Fibroblast of skin of back (primary cell): ENCODE measurements at regions not wholly inside any gene's neighbourhood (a gene's known extent, or its start where the extent isn't known, plus 50 kb on each side); places are given as distances from the start of the nearest gene placed in this dataset.
A peak's percentile ranks its signal among the peaks of the same experiment; 100 is the strongest.

Experiments used
- DNase-seq: peaks from one replicate; pipeline ENCODE4 v3.0.0-alpha.2; 2013

DNA sequence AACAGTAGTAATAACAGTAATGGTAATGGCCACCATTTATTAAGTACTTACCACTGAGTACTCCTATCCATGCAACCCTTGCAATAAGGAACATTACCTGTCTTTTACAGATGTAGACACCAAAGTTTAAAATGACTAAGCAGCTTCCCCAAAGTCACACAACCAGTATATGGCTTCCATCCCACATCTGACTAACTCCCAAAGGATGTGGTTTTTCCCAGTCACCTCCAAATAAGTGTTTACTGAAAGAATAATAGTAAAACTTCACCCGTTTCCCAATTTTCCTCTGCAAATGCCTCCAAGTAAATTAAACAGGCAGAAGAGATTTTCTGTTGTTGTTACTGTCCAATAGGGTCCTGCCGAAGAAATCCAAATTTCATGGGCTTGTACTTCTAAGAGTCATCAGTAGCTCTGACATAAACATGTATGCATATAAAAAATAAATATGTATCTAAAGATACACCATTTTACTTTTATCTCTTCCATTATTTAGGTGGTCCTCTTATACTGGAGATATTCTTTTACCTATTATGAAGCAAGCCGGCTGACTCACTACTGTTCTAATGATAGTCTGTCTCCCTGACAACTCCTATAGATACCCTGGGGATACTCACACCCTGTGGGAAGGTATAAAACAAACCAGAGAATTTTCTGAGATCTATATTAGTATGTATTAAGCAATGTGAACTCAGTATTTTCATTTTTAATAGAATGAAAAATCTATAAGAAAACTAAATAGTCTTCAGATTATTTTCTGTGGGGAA is 77.9 kb upstream of the ID4 start:
- peak; percentile 84 for DNase-seq

DNA sequence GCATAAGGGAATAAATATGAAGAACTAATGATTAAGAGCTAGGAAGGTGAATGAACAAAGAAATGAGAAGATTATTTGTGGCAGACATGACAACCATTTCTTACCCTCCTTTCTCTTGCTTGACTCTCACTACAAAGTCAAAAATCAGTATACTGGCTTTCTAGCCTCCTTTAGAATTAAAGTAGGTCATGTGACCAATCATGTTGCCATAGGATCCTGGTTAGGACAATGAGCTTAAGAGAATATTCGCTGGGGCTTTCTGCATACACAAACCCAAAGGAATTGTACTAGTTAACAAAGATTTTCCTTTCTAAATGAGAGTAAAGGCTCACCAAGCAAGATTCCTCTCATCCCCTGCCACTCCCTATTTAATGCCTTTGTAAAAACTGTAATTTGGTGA is 76.0 kb upstream of the ID4 start:
- DNase-seq: no peak

DNA sequence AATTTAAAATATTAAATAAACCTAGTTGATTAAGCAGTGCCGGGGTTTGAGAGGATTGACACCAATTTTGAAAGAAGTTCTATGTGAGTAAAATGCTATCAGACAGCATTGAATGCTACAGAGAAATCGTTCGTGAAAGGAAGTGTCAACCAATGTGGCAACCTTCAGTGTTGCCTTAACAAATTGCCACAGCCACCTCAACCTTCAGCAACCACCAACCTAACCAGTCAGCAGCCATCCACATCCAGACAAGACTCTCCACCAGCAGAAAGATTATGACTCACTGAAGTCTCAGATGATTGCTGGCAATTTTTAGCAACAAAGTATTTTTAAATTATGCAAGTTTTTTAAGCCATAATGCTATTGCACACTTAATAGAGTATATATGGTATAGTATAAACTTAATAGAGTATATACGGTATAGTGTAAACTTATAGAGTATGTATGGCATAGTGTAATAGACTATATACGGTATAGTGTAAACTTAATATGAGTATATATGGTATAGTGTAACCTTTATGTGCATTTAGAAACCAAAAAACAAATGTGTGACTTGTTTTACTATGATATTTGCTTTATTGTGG is 65.3 kb upstream of the ID4 start:
- DNase-seq: peak; percentile 76

DNA sequence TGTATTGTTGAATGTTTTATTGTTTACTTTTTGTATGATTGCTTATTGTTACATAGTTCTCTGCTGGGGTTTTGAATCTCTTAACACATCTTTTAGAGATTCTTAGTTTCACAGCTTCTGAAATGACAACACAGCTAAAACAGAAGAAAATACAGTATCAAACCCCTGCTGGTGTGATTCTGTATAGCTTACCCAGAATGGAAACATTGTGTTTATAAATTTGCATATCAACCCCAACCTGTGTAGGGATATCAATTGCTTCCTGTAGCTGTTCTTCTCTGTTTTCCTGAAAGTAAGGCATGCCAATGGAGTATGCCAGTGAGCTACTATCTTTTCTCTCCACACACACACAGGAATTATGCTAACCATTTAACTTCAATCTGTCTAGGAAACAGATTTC is 64.3 kb upstream of the ID4 start:
- DNase-seq: no peak

DNA sequence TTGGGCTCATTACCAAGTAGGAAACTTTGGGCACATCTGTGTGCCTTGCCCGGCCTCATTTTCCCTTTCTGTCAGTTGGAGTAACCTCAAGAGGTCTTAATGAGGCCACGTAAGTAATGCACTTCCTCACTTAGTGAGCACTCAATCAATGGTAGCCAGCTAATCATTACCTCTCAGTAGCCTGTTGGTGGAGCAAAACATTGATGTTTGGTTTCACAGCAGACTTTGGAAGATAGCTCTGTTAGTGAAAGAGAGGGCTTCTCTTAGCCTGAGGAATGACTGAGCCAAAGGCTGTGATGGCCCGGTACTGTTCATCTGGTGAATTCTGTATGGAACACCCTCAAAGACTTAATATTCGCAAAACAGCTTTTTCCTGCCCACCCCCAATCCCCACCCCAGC is 55.9 kb upstream of the ID4 start:
- DNase-seq: no peak

DNA sequence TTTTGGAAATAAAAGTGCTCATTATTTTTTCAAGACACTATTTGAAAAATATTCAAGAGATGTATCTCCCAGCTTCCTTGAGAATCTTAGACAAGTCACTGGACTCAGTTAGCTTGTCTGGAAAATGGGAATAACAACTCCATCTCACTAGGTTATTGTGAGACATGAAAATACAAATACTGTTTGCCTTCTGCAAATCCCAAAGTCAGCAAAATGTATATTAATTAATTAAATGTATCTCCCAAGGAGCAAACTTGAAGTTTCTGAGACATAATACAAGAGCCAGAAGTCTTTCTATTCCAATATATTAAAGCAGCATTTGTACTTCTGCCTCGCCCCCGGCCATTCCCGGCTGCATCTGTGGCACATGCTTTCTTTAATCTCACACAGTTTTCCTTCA is 54.6 kb upstream of the ID4 start:
- no peak for DNase-seq
